GM18507 (cell line): ENCODE measurements at regions not wholly inside any gene's neighbourhood (a gene's known extent, or its start where the extent isn't known, plus 50 kb on each side); places are given as distances from the start of the nearest gene placed in this dataset.

Source experiments
- DNase-seq: peaks from one replicate; pipeline ENCODE4 v3.0.0; 2011; ENCODE audit warnings: low read depth; ENCODE audit not compliant: insufficient read length; ENCODE audit errors: extremely low spot score
- FAIRE-seq: peaks from 2 replicates; lab custom pipeline; 2011; peaks lifted over from hg19 to GRCh38; lab: Jason Lieb, UNC

DNA sequence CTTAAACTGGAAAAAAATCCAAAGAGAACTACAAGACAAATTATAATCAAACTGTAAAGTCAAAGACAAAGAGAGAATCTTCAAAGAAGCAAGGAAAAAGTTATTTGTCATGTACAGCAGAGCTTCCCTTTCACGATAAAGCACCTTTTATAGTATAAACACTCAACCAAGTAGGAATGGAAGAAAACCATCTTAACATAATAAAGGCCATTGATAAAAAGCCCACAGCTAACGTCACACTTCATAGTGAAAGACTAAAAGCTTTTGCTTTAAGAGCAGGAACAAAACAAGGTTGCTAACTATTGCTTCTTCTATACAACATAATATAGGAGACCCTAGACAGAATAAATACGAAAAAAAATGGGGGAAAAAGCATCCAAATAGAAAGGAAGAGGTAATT, 595.7 kb upstream of the POU3F4 start:
- FAIRE-seq (peak; percentile 45), DNase-seq (no peak)

DNA sequence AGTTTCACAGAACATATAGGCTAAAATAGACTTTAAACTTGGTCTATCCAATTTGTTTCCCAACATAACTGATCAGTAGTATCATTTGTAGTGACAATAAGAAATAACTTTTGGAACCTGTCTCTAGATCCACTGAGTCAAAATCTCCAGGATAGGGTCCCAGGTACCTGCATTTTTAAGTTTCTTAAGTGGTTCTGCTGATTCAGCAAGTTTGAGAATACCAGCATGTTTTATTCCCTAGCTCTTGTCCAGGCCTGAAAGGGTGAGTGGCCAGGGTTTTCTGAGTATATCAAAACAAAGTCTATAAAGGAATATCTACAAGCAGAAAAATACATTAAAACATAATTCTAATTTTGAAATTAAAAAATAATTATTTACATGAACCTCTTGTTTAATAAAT, 573.1 kb upstream of the POU3F4 start:
- no peak for DNase-seq
- no peak for FAIRE-seq

DNA sequence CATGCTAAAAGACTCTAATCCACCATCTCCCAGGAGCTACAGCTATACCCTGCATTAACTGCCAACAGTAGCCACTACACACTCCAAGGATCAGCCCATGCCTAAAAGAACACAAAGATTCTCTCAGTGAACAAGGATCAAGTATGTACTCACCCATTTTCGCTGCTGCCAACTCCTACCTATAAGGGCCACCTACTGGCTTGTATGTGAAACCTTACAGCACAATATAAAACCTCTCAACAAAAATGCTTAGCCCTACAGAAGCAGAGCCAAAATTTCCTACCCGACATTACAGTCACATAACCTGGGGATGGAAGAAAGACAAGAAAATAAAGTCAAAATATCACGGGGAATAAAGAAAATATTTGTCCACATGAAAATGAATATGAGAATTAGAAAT, 562.8 kb upstream of the POU3F4 start:
- FAIRE-seq (no peak), DNase-seq (no peak)

DNA sequence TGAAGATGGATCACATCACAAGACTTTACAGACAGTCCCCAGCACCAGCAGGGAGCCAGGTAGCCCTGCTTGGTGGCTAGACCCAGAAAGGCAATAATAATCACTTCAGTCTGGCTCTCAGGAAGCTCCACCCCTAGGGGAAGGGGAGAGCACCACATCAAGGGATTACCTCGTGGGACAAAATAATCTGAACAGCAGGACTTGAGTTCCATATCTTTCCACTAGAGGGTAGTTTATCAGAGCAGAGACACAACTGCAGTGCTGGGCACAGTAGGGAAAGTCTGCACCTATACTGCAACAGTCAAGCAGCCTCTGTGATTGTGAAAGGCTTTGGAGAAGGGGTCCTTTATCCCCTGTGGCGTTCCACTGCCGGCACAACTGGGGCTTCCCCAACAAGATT, 547.0 kb upstream of the POU3F4 start:
- FAIRE-seq (no peak), DNase-seq (no peak)

DNA sequence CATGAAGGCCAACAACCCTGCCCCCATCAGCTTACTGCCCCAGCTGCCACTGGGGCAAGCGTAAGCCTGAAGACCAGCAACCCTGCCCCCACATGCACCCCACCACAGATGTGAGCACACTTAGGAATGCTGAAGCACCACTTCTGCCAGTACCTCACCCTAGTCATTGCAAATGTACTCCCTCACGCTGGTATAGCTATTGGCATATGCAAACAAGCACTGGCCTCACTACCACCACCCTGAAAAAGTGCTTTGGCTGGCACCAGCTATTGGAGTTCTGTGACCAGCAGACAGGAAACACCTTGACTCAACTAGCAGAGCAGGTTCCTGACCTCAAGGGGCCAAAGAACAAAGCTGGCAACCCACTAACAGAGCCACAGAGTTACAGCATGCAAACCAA, 534.4 kb upstream of the POU3F4 start:
- no peak for FAIRE-seq
- no peak for DNase-seq

DNA sequence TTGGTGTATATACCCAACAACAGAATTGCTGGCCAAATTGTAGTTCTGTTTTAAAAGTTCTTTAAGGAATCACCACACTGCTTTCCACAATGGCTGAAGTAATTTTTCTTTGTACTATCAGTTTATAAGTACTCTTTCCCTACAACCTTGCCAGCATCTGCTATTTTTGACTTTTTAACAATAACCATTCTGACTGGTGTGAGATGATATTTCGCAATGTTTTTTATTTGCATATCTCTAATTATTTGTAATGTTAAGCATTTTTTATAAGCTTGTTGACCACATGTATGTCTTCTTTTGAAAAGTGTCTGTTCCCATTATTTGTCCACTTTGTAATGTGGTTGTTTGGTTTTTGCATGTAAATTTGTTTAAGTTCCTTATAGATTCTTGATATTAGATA, 509.9 kb upstream of the POU3F4 start:
- DNase-seq (no peak), FAIRE-seq (no peak)

DNA sequence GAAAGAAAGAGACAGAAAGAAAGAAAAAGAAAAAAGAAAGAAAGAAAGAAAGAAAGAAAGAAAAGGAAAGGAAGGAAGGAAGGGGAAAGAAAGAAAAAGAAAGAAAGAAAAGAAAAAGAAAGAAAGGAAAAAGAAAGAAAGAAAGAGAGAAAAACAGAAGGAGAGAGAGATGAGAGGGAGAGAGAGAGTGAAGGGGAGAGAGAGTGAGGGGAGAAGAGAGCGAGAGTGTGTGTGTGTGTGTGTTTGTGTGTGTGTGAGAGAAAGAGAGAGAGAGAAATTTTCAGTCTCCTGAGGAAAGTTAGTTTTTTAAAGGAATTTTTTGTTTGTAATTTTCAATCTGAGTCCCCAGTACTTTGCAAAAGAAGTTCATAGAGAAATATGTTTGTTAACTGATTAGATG, 504.1 kb upstream of the POU3F4 start:
- FAIRE-seq: no peak
- no peak for DNase-seq

DNA sequence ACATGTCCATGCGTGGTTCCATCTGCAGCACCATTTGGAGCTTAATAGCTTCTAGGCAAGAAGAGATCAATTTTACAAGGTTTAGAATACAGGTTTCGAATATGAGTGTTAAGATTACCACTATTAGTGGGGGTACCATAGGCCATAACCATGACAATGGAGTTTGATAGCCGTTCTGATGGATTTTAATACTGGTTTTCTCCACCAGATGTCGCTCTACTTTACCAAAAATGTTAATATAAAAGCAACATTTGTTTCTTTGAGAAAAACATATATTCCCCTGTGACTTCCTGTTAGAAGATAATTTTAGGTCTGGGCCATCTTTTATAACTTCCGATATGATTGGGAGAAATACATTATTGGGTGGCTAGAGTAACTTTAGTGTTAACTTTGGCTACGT, 499.7 kb upstream of the POU3F4 start:
- no peak for DNase-seq
- FAIRE-seq: peak; percentile 38

DNA sequence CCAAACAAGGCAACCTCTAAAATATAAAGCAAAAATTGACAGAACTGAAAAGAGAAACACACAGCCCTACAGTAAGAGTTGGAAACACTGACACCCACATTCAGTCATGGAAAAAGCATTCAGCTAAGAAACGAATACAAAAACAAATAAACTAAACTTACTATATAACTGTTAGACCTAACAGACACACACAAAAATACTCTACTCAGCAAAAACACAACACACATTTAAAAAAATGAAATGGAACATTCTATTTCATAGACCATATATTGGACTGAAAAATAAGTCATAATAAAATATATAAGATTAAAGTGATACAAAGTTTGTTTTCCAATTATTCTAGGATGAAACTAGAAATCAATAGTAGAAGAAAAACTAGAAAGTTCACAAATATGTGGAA, 488.8 kb upstream of the POU3F4 start:
- FAIRE-seq (no peak), DNase-seq (no peak)

DNA sequence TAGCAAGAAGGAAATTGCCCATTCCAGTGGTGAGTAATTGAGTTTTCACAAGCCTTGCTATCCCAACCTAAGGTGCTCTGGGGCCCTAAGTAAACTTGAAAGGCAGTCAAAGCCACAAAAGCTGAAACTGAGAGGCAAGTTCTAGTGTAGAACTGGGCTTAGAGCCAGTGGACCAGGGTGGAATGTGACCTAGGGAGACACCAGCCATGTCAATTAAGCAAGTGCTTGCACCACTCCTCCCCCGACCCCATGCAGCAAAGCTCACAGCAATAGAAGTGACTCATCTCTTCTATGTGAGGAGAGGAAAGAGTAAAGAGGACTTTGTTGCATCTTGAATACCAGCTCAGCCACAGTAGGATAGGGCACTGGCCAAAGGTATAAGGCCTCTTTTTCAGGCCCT, 486.1 kb upstream of the POU3F4 start:
- FAIRE-seq (no peak), DNase-seq (no peak)
